ENCODE measurements at regions not wholly inside any gene's neighbourhood (a gene's known extent, or its start where the extent isn't known, plus 50 kb on each side); places are given as distances from the start of the nearest gene placed in this dataset.

GRCh38 chr14:89639687-89640086 lies 222.7 kb upstream of the FOXN3 start:
- DNase-seq (no peak), ATAC-seq (no peak)
- 97 to 99% (median 97%) methylated on average over 1 of the region's 1 CpG for WGBS, 3 donors
- Histone ChIP-seq H3K4me3 (no peak overlapping the region), H3K27ac (no peak overlapping the region), H3K4me1 (no peaks in the 10 kb centered on the region), H3K9me3 (no peaks in the 10 kb centered on the region), H3K27me3 (ENCODE audit: insufficient read depth in 3 of 3, low read length in 2 of 3) (no peaks in the 10 kb centered on the region), H3K36me3 (ENCODE audit: insufficient read depth in 1 of 2, low read depth in 1 of 2) (no peaks in the 10 kb centered on the region)
- intact Hi-C loops (cut with DNase I): no loop called here
- no peak for TF ChIP-seq CTCF (IDR thresholded peaks at IDR 0.05)

- Histone ChIP-seq H3K4me3 (no peak overlapping the region), H3K27ac (no peak overlapping the region), H3K4me1 (no peaks in the 10 kb centered on the region), H3K27me3 (ENCODE audit: insufficient read depth in 3 of 3, low read length in 2 of 3) (no peaks in the 10 kb centered on the region), H3K9me3 (no peaks in the 10 kb centered on the region), H3K36me3 (ENCODE audit: insufficient read depth in 1 of 2, low read depth in 1 of 2) (no peaks in the 10 kb centered on the region)
- TF ChIP-seq CTCF (IDR thresholded peaks at IDR 0.05): no peak
- no peak for ATAC-seq
- intact Hi-C loops (cut with DNase I): no loop called here
- DNase-seq: no peak
- 87 to 91% (median 90%) methylated on average over 4 of the region's 4 CpGs for WGBS, 3 donors
These were observed 221.9 kb upstream of the FOXN3 start for GRCh38 chr14:89638891-89639290.

DNA sequence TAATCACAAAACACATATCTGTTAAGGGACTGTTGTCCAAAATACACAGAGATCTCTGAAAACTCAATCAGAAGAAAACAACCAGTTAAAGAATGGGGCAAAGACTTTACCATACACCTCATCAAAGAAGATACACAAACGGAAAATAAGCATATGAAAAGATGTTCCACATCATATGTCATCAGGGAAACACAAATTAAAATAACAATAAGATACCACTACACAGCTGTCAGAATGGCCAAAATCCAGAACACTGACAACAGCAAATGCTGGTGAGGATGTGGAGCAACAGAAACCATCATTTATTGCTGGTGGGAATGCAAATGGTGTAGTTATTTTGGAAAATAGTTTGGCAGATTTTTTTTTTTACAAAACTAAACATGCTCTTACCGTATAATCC lies 220.5 kb upstream of the FOXN3 start:
- H3K9me3 ChIP-seq: no peaks in the 10 kb centered on the region
- ATAC-seq (no peak), DNase-seq (no peak)
- 40 to 62% (median 54%) methylated on average over 2 of the region's 2 CpGs for WGBS, 3 donors
- H3K27me3 ChIP-seq (ENCODE audit: insufficient read depth in 3 of 3, low read length in 2 of 3): no peaks in the 10 kb centered on the region
- no peak overlapping the region for H3K4me3 ChIP-seq
- intact Hi-C loops (cut with DNase I): no loop called here
- no peak for TF ChIP-seq CTCF (IDR thresholded peaks at IDR 0.05)
- H3K36me3 ChIP-seq (ENCODE audit: insufficient read depth in 1 of 2, low read depth in 1 of 2): no peaks in the 10 kb centered on the region
- no peak overlapping the region for H3K27ac ChIP-seq
- H3K4me1 ChIP-seq: no peaks in the 10 kb centered on the region

- no peak for TF ChIP-seq CTCF (IDR thresholded peaks at IDR 0.05)
These were observed 218.6 kb upstream of the FOXN3 start for GRCh38 chr14:89635615-89636014.

GRCh38 chr14:89634037-89634436 lies 217.0 kb upstream of the FOXN3 start:
- Histone ChIP-seq H3K9me3 (no peaks in the 10 kb centered on the region), H3K27me3 (ENCODE audit: insufficient read depth in 3 of 3, low read length in 2 of 3) (no peaks in the 10 kb centered on the region), H3K4me3 (no peak overlapping the region), H3K36me3 (ENCODE audit: insufficient read depth in 1 of 2, low read depth in 1 of 2) (no peaks in the 10 kb centered on the region), H3K4me1 (no peaks in the 10 kb centered on the region), H3K27ac (no peak overlapping the region)
- 98 to 100% (median 100%) methylated on average over 1 of the region's 1 CpG for WGBS, 3 donors
- DNase-seq (no peak), ATAC-seq (no peak)
- intact Hi-C loops (cut with DNase I): no loop called here
- no peak for TF ChIP-seq CTCF (IDR thresholded peaks at IDR 0.05)

More at GRCh38 chr14:89635615-89636014, 218.6 kb upstream of the FOXN3 start:
- Histone ChIP-seq H3K27me3 (ENCODE audit: insufficient read depth in 3 of 3, low read length in 2 of 3) (no peaks in the 10 kb centered on the region), H3K4me3 (no peak overlapping the region), H3K27ac (no peak overlapping the region), H3K9me3 (no peaks in the 10 kb centered on the region), H3K36me3 (ENCODE audit: insufficient read depth in 1 of 2, low read depth in 1 of 2) (no peaks in the 10 kb centered on the region), H3K4me1 (no peaks in the 10 kb centered on the region)
- WGBS, 3 donors: 88 to 92% (median 91%) methylated on average over 8 of the region's 8 CpGs
- no peak for DNase-seq
- no peak for ATAC-seq
- intact Hi-C loops (cut with DNase I): no loop called here

Measured in psoas muscle (tissue), 7 donors.